Chondrocyte (in vitro differentiated cells): ENCODE measurements at regions not wholly inside any gene's neighbourhood (a gene's known extent, or its start where the extent isn't known, plus 50 kb on each side); places are given as distances from the start of the nearest gene placed in this dataset.
"Not testable (repeated sequence)": the region's sequence is repeated elsewhere in the genome, so short reads cannot be mapped to it uniquely, and the experiment has no call there.

Source experiments
- DNase-seq: peaks from one replicate; pipeline ENCODE4 v3.0.0; 2021; ENCODE audit warnings: mixed read lengths, low spot score
- H3K27ac Mint-ChIP-seq: one replicate; pipeline ENCODE4 v1.8.0; 2021; ENCODE audit warnings: mild to moderate bottlenecking, moderate library complexity, mixed read lengths; ENCODE audit not compliant: unreplicated experiment
- H3K27me3 Mint-ChIP-seq: 2 replicates; pipeline ENCODE4 v1.8.0; 2021; ENCODE audit warnings: low read depth, mixed read lengths
- H3K36me3 Mint-ChIP-seq: 2 replicates; pipeline ENCODE4 v1.8.0; 2021; ENCODE audit warnings: low read depth, mixed read lengths
- H3K4me1 Mint-ChIP-seq: 2 replicates; pipeline ENCODE4 v1.8.0; 2021; ENCODE audit warnings: low read depth, mild to moderate bottlenecking, mixed read lengths
- H3K4me3 Mint-ChIP-seq: one replicate; pipeline ENCODE4 v1.8.0; 2021; ENCODE audit warnings: mild to moderate bottlenecking, moderate library complexity, mixed read lengths; ENCODE audit not compliant: unreplicated experiment
- H3K9me3 Mint-ChIP-seq: 2 replicates; pipeline ENCODE4 v1.8.0; 2021; ENCODE audit warnings: low read depth, mixed read lengths
- TF ChIP-seq, protein P1 (sequence below): fragments of 200-600 bp; sonication (generic); IDR thresholded peaks from 2 replicates; pipeline ENCODE4 v1.5.0; 2021; ENCODE audit warnings: antibody characterized with exemption, mild to moderate bottlenecking, moderate library complexity

GRCh38 chr2:16978301-16978700 lies 312.7 kb upstream of the CYRIA start:
- no peak overlapping the region for H3K27ac Mint-ChIP-seq
- DNase-seq: no peak
- H3K4me1 Mint-ChIP-seq: no peaks in the 10 kb centered on the region
- H3K36me3 Mint-ChIP-seq: no peaks in the 10 kb centered on the region
- H3K27me3 Mint-ChIP-seq: no peaks in the 10 kb centered on the region
- no peak overlapping the region for H3K4me3 Mint-ChIP-seq
- no peaks in the 10 kb centered on the region for H3K9me3 Mint-ChIP-seq
- TF ChIP-seq, protein P1, sequence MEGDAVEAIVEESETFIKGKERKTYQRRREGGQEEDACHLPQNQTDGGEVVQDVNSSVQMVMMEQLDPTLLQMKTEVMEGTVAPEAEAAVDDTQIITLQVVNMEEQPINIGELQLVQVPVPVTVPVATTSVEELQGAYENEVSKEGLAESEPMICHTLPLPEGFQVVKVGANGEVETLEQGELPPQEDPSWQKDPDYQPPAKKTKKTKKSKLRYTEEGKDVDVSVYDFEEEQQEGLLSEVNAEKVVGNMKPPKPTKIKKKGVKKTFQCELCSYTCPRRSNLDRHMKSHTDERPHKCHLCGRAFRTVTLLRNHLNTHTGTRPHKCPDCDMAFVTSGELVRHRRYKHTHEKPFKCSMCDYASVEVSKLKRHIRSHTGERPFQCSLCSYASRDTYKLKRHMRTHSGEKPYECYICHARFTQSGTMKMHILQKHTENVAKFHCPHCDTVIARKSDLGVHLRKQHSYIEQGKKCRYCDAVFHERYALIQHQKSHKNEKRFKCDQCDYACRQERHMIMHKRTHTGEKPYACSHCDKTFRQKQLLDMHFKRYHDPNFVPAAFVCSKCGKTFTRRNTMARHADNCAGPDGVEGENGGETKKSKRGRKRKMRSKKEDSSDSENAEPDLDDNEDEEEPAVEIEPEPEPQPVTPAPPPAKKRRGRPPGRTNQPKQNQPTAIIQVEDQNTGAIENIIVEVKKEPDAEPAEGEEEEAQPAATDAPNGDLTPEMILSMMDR: no peak

GRCh38 chr2:16974688-16975087 lies 309.1 kb upstream of the CYRIA start:
- Mint-ChIP-seq H3K36me3 (no peaks in the 10 kb centered on the region), H3K9me3 (no peaks in the 10 kb centered on the region), H3K27ac (no peak overlapping the region), H3K4me3 (no peak overlapping the region), H3K4me1 (no peaks in the 10 kb centered on the region), H3K27me3 (peaks cover 2% of the 10 kb centered on the region)
- no peak for DNase-seq
- TF ChIP-seq, protein P1: no peak

GRCh38 chr2:16973586-16974286 lies 308.1 kb upstream of the CYRIA start:
- Mint-ChIP-seq H3K4me3 (no peak overlapping the region), H3K9me3 (no peaks in the 10 kb centered on the region), H3K27me3 (peaks cover 2% of the 10 kb centered on the region), H3K4me1 (no peaks in the 10 kb centered on the region), H3K27ac (no peak overlapping the region), H3K36me3 (no peaks in the 10 kb centered on the region)
- DNase-seq: no peak
- TF ChIP-seq, protein P1: no peak

GRCh38 chr2:16972276-16972675 lies 306.6 kb upstream of the CYRIA start:
- Mint-ChIP-seq H3K4me3 (no peak overlapping the region), H3K36me3 (no peaks in the 10 kb centered on the region), H3K27me3 (peaks cover 2% of the 10 kb centered on the region), H3K4me1 (no peaks in the 10 kb centered on the region), H3K27ac (no peak overlapping the region), H3K9me3 (no peaks in the 10 kb centered on the region)
- TF ChIP-seq, protein P1: no peak
- DNase-seq: no peak

GRCh38 chr2:16971722-16972234 lies 306.1 kb upstream of the CYRIA start:
- DNase-seq: no peak
- Mint-ChIP-seq H3K4me3 (no peak overlapping the region), H3K4me1 (no peaks in the 10 kb centered on the region), H3K36me3 (no peaks in the 10 kb centered on the region), H3K9me3 (no peaks in the 10 kb centered on the region), H3K27ac (no peak overlapping the region), H3K27me3 (peaks cover 2% of the 10 kb centered on the region)
- TF ChIP-seq, protein P1: no peak

- H3K36me3 Mint-ChIP-seq: not testable (repeated sequence)
These were observed 305.3 kb upstream of the CYRIA start for GRCh38 chr2:16970948-16971347.

More at GRCh38 chr2:16970948-16971347, 305.3 kb upstream of the CYRIA start:
- H3K27ac Mint-ChIP-seq, DNase-seq, H3K4me3 Mint-ChIP-seq, H3K4me1 Mint-ChIP-seq, H3K9me3 Mint-ChIP-seq, H3K27me3 Mint-ChIP-seq: not testable (repeated sequence)
